PC-9 (cell line): ENCODE measurements at regions not wholly inside any gene's neighbourhood (a gene's known extent, or its start where the extent isn't known, plus 50 kb on each side); places are given as distances from the start of the nearest gene placed in this dataset.

Experiments used
- CTCF ChIP-seq: fragments of 200-600 bp; sonication (generic); conservative IDR thresholded peaks from 2 replicates; pipeline ENCODE4 v1.6.1; 2017; ENCODE audit warnings: mixed run types, antibody characterized with exemption, mild to moderate bottlenecking, moderate library complexity
- EZH2 ChIP-seq: fragments of 200-600 bp; sonication (generic); IDR thresholded peaks from 2 replicates; pipeline ENCODE4 v1.8.0; 2017; ENCODE audit warnings: antibody characterized with exemption, low read depth

- TF ChIP-seq CTCF (no peak), EZH2 (no peak)
Measured at GRCh38 chr10:16360001-16360400, 76.8 kb upstream of the PTER start.
